ENCODE measurements at regions not wholly inside any gene's neighbourhood (a gene's known extent, or its start where the extent isn't known, plus 50 kb on each side); places are given as distances from the start of the nearest gene placed in this dataset.

- TF ChIP-seq EZH2phosphoT487 (IDR thresholded peaks at IDR 0.05; ENCODE audit: low read depth) (no peak), CTCF (IDR thresholded peaks at IDR 0.05; ENCODE audit: low read depth, low read length) (no peak)
- no peak overlapping the region for H3K27ac ChIP-seq (ENCODE audit: low read length)
- no peaks in the 10 kb centered on the region for H4K20me1 ChIP-seq (ENCODE audit: insufficient read depth, low read length)
- no peaks in the 10 kb centered on the region for H3K4me1 ChIP-seq (ENCODE audit: low read length)
- no peak overlapping the region for H3K9ac ChIP-seq (ENCODE audit: low read length)
- no peaks in the 10 kb centered on the region for H3K36me3 ChIP-seq (replicated peaks; ENCODE audit: low read depth, low read length)
- H3K9me3 ChIP-seq (ENCODE audit: insufficient read depth, low read length) = no peaks in the 10 kb centered on the region
- no peaks in the 10 kb centered on the region for H3K79me2 ChIP-seq (ENCODE audit: low read length)
- no peak overlapping the region for H3K4me2 ChIP-seq (ENCODE audit: low read length)
- no peak overlapping the region for H3K4me3 ChIP-seq (ENCODE audit: low read length)
- no peaks in the 10 kb centered on the region for H3K27me3 ChIP-seq (ENCODE audit: low read depth, low read length)
- no peak overlapping the region for H2AFZ ChIP-seq (ENCODE audit: low read depth, low read length)
These were observed 155.4 kb downstream of the MCHR2 start for GRCh38 chr6:99838607-99839006.

GRCh38 chr6:99841297-99841696 is 152.7 kb downstream of the MCHR2 start:
- Histone ChIP-seq H3K4me3 (ENCODE audit: low read length) (no peak overlapping the region), H3K4me2 (ENCODE audit: low read length) (no peak overlapping the region), H3K4me1 (ENCODE audit: low read length) (no peaks in the 10 kb centered on the region), H3K79me2 (ENCODE audit: low read length) (no peaks in the 10 kb centered on the region), H3K27me3 (ENCODE audit: low read depth, low read length) (no peaks in the 10 kb centered on the region), H3K27ac (ENCODE audit: low read length) (no peak overlapping the region), H3K36me3 (replicated peaks; ENCODE audit: low read depth, low read length) (no peaks in the 10 kb centered on the region), H2AFZ (ENCODE audit: low read depth, low read length) (no peak overlapping the region), H4K20me1 (ENCODE audit: insufficient read depth, low read length) (no peaks in the 10 kb centered on the region), H3K9ac (ENCODE audit: low read length) (no peak overlapping the region), H3K9me3 (ENCODE audit: insufficient read depth, low read length) (no peaks in the 10 kb centered on the region)
- TF ChIP-seq EZH2phosphoT487 (IDR thresholded peaks at IDR 0.05; ENCODE audit: low read depth) (no peak), CTCF (IDR thresholded peaks at IDR 0.05; ENCODE audit: low read depth, low read length) (no peak)

- Histone ChIP-seq H3K9ac (ENCODE audit: low read length) (no peak overlapping the region), H3K4me3 (ENCODE audit: low read length) (no peak overlapping the region), H3K27ac (ENCODE audit: low read length) (no peak overlapping the region), H3K4me1 (ENCODE audit: low read length) (no peaks in the 10 kb centered on the region), H3K79me2 (ENCODE audit: low read length) (no peaks in the 10 kb centered on the region), H2AFZ (ENCODE audit: low read depth, low read length) (no peak overlapping the region), H3K36me3 (replicated peaks; ENCODE audit: low read depth, low read length) (no peaks in the 10 kb centered on the region), H3K27me3 (ENCODE audit: low read depth, low read length) (no peaks in the 10 kb centered on the region), H4K20me1 (ENCODE audit: insufficient read depth, low read length) (no peaks in the 10 kb centered on the region), H3K9me3 (ENCODE audit: insufficient read depth, low read length) (no peaks in the 10 kb centered on the region), H3K4me2 (ENCODE audit: low read length) (no peak overlapping the region)
- TF ChIP-seq CTCF (IDR thresholded peaks at IDR 0.05; ENCODE audit: low read depth, low read length) (no peak), EZH2phosphoT487 (IDR thresholded peaks at IDR 0.05; ENCODE audit: low read depth) (no peak)
These were observed 148.0 kb downstream of the MCHR2 start for GRCh38 chr6:99846006-99846405.

DNA sequence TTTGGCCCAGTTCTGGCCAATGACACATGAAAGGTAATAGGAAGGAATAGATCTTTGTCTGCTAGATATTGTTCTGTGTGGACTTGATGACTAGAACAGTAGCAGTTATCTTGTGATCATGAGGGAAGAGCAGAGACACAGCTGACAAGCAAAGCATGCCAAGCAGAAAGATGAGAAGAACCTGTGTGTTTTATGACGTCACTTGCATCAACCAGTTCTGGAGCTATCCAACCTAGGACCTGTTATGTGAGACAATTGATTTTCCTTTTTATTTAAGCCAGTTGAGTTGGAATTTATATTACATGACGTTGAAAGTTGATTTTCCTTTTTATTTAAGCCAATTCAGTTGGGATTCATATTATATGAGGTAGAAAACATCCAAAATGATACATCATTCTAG is 143.2 kb downstream of the MCHR2 start:
- no peaks in the 10 kb centered on the region for H4K20me1 ChIP-seq (ENCODE audit: insufficient read depth, low read length)
- H3K79me2 ChIP-seq (ENCODE audit: low read length) = no peaks in the 10 kb centered on the region
- H3K9ac ChIP-seq (ENCODE audit: low read length) = no peak overlapping the region
- no peak for TF ChIP-seq CTCF (IDR thresholded peaks at IDR 0.05; ENCODE audit: low read depth, low read length)
- no peak for TF ChIP-seq EZH2phosphoT487 (IDR thresholded peaks at IDR 0.05; ENCODE audit: low read depth)
- no peak overlapping the region for H3K27ac ChIP-seq (ENCODE audit: low read length)
- no peak overlapping the region for H3K4me3 ChIP-seq (ENCODE audit: low read length)
- no peak overlapping the region for H3K4me2 ChIP-seq (ENCODE audit: low read length)
- H3K36me3 ChIP-seq (replicated peaks; ENCODE audit: low read depth, low read length) = no peaks in the 10 kb centered on the region
- no peaks in the 10 kb centered on the region for H3K4me1 ChIP-seq (ENCODE audit: low read length)
- no peak overlapping the region for H2AFZ ChIP-seq (ENCODE audit: low read depth, low read length)
- no peaks in the 10 kb centered on the region for H3K9me3 ChIP-seq (ENCODE audit: insufficient read depth, low read length)
- H3K27me3 ChIP-seq (ENCODE audit: low read depth, low read length) = no peaks in the 10 kb centered on the region
